GM18867 (cell line): ENCODE measurements at regions not wholly inside any gene's neighbourhood (a gene's known extent, or its start where the extent isn't known, plus 50 kb on each side); places are given as distances from the start of the nearest gene placed in this dataset.

Experiments used
- ATAC-seq: cut with Tn5 transposase; IDR thresholded peaks from one replicate; pipeline ENCODE4 v1.9.1; 2021; ENCODE audit warnings: mild to moderate bottlenecking, moderate library complexity; ENCODE audit not compliant: unreplicated experiment

DNA sequence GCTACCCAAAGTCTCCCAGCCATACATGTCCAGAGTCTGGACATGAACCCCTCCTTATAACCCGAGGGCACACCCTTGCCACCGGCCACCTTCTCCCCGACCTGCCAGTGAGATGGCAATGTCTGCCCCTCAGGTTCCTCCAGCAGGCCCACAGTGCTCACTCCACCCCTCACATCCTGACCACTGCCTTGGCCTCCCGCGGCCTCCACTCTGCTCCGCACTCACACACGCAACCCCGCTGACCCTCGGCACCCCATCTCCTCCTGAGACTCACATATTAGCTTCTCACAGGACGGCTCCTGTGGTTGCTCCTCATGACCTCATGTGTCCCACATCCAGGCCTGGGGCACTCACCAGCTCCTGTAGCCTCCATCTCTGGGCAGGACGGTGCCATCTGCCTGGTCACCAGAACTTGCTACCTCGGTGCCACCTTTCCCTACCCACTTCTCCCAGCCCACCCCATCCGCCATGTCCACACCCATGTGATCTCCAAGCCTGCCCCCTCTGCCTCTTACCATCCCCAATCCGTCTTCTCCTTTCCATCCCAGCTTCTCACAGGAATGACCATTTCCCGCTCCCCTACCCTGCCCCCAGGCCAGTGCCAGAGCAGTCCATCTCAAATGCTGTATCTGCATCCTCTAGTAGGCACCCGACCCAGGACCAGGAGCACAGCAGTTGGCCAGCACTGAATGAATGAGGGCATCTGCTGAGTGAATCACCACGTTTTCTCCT, 198.6 kb upstream of the DIO3 start:
- no peak for ATAC-seq

DNA sequence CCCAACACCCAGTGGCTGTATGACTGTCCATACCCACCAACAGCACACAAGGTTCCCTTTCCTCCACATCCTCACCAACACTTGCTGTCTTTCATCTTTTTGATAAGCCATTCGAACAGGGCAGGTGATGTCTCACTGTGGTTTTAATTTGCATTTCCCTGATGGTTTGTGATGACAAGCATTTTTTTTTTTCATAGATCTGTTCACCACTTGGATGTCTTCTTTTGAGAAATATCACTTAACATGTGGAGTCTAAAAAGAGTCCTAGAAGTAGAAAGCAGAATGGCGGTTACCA, 198.1 kb upstream of the DIO3 start:
- no peak for ATAC-seq

DNA sequence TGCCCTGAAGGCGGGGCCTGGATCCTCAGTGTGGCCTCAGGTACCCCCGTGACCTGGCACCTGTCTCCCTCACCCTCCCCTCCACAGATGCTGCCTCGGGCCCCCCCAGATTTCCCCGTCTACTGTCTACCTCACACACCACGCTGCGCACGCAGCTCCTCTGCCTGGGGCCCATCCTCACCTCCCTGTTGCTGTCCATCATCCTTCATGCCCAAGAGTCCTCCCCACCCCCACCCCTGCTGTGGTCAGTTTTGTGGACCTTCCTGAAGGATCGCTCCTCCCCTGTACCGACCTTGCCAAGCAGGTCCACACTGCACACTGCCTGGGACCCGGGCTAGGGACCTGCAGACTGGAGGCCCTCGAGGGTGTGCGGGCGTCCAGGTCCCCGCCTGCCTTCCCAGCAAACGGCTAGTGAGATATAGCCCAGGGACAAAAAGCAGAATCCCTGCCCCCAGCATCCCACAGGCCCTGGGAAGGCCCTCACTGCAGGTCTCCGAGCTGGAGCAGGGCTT, 197.4 kb upstream of the DIO3 start:
- ATAC-seq = no peak

DNA sequence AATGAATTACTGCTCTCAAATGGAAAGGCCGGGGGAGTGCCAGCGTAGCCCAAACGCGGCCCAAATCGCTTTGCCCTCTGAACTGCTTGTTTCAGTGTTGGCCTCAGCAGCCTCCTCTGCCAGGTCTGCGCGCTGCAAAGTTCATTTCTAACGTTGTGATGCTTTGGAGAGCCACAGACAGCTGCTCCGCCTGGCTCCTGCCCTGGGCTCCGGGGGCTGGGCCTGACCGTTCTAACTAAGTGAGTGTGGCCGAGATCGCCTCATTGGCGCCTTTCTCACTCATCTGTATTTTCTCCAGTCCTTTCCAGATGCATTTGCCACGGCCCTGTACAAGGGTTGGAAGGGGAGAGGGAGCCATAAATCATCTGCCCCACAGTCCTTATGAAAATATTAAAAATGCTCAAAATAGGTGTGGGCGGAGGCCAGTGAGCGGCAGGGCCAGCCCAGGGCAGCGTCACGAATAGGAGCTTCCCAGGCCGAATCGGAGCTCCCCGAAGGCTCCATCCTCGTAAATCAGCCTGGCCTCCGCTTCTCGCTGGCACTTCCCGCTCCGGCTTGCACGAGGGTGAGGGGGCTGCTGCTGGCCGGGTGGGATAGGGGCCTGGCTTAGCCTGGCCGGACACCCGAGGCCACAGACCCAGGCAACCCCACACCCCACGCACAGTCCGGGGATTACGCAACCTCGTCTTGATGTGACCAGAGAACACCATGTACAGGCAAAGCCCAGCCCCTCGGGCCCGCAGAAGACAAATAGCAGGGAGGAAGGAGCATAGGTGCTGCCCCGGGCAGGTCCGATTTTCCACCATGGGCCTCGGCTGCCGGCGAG, 196.6 kb upstream of the DIO3 start:
- no peak for ATAC-seq

DNA sequence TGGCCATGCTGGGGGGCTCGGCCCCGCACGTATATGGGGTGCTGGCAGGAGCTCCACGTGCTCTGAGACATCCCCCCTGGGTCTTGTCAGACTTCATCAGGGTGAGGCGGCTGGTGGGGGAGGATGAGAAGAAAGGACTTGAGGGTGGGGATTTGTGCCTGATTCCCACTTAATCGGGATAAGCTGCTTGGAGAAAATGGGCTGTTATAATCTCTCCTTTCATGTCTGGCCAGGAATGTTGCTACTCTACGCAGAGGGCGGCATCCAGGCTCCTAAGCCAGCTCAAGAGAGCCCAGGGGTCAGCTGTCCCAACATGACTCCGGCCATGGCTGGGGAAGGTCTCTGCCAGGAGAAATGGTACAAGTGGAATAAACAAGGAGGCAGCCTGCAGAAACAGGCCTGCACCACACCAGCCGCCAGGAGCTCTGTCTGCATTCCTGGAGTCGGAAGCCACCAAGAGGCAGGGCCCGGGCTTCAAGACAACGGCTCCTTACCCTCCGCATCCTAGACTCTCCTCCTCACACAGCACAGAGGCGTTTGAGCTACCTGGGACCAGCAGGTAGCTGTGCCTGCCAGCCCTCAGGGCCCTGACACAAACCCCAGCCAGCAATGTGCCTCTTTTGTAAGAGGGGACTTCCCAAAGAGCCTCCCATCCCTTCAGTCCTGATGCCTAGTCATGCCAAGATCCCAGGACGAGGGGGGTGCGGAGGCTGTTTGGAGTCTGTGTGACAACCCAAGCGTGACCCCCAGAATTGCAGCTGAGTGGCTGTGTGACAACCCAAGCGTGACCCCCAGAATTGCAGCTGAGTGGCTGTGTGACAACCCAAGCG, 195.8 kb upstream of the DIO3 start:
- no peak for ATAC-seq

DNA sequence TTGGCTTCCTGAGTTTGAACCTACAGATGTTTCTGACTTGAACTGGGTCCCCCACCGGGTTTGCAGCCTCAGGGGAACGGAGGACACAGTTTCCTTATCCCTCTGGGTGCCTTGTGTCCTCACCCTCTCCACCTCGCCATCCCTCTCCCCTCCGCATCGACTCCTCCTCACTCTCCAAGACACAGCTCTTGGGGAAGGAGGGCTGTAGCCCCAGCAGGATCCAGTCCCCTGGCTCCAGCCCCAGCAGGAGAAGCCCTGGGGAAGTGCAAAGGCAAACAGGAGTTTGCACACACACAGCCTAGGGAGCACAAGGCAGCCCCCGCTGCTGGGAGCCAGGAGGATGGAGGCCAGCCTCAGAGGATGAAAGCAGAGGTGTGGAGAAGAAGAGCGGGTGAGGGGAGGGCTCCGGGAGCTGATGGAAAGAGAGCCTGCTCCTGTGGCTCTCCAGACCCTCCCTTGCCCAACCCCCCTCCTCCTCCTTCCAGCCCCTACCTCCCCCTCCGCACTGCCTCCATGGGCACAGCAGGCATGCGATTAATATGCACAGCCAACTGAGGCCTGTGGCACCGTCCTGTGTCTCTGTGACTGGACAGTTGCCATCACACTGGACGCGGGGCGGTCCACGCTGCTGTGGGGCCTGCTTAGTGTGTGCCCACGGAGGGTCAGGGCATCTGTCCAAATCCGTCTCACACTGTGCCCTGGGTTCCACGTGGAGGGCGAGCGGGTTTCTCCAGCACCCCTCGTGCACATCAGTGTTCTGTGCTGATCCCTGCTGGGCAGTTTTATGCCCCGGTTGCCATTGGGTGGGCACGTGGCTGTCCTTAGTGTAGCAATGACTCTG, 193.7 kb upstream of the DIO3 start:
- no peak for ATAC-seq

DNA sequence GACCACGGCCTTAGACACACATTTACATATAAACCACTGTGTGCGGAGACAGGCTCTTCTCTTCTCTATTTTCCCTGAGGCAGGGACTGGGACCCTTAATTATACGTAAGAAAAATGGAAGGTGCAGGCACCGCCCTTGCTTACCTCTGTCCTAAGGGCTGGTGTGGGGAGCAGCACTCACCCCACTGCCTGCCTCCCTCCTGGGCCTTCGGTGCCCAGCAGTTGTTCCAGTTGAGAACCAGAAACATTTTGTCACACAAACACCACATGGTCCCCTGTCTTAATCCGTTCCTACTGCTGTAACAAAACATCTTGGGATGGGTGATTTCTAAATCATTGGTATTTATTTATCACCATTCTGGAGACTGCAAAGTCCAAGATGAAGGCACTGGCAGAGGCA, 192.7 kb upstream of the DIO3 start:
- ATAC-seq = no peak

DNA sequence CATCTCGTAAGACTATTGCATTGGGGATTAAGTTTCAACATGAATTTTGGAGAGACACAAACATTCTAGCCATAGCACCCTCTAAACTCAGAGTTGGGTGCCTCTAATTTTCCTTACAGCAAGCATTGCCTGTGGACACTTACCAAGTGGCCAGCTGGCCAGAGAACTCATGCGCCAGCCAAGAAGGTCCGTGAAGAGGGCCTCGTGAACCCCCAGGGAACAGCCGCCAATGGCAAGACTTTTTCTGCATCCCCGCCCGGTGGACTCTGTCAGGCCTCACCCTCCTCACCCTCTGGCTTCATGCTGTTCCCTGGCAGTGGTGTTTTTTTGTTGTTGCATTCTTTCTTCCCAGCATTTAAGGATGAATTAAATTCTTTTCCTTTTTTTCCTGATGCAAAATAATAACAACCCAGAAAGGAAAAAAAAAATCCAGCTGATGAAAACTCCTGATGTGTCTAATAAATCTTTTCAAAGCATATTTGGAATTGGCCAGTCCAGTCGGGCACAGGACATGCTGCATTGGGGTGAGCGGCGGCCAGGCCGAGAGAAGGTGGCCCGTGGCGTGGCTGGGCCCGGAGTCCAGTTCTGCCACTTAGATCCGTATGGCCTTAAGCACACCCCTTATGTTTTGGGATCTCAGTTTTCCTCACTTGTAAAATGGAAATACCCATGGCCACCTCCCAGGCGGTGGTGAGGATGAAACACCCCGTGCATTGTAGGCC, 191.9 kb upstream of the DIO3 start:
- no peak for ATAC-seq

DNA sequence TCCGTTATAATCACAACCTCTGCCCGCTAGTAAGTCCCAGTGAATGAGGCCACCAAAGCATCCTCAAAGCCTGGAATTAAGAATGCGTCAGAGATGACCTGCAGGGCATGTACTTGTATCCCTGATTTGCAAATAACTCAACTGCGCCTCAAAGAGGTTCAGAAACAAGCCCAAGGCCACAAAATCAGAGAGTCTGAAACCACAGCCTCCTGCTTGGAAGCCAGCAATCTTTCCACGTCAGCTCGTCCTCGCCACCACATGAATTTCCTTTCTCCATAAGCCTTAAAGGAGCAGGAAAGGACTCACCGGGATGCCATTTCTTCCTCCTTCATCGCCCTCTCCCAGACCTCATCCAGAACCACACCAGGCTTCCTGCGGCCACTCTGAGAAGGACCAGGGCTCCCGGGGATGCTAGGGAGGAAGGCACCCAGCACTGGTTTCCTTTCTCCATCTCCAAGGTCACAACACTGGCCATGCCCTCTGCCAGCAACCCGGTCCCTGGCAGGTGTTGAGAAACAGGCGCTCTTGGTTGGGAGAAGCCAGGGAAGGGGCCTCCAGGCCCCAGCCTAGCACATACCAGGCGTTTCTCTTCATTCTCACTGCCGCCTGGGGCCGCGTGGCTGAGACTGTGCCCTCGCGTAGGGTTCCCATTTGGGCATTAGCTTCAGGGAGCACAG, 191.2 kb upstream of the DIO3 start:
- no peak for ATAC-seq

DNA sequence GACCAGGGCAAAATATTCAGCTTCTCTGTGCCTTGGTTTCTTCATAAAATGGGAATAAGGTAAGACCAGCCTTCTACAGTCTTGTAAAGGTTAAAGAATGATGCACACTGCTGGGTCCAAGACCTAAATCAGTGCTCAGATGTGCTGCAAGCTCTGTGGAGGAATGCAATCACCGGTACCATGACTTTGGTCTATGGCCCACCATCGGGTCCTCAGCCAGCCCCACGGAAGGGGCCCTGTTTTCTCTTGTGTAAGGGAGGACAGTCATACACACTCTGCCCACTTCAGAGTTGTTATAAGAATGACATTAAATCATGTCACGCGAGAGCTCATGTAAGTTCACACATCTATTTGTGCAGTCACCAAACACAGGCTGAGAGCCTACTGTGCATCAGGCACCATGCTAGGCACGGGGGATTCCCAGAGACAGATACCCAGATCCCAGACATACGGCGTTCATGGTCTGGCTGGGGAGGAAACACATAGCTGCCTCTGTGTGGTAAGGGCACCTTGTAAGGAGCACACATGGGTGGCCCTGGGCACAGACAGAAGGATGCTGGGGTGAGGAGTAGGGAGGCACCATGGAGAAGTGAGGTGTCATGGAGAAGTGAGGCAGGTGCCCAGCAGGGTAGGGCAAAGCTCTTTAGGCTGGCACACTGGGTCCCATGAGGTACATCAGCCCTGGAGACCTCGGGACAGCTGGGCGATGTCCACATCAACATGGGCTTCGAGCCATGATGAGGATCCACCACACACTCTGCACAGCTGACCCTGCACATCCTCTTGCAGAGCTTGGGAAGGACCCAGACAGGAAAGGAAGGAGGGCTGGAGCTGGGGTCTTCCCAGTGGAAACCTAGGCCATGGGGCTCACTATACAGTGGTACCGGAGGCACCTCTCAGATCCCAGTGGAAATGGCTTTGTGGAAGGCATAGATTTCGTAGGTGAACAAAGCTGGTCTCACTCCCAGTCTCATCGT, 190.4 kb upstream of the DIO3 start:
- no peak for ATAC-seq

DNA sequence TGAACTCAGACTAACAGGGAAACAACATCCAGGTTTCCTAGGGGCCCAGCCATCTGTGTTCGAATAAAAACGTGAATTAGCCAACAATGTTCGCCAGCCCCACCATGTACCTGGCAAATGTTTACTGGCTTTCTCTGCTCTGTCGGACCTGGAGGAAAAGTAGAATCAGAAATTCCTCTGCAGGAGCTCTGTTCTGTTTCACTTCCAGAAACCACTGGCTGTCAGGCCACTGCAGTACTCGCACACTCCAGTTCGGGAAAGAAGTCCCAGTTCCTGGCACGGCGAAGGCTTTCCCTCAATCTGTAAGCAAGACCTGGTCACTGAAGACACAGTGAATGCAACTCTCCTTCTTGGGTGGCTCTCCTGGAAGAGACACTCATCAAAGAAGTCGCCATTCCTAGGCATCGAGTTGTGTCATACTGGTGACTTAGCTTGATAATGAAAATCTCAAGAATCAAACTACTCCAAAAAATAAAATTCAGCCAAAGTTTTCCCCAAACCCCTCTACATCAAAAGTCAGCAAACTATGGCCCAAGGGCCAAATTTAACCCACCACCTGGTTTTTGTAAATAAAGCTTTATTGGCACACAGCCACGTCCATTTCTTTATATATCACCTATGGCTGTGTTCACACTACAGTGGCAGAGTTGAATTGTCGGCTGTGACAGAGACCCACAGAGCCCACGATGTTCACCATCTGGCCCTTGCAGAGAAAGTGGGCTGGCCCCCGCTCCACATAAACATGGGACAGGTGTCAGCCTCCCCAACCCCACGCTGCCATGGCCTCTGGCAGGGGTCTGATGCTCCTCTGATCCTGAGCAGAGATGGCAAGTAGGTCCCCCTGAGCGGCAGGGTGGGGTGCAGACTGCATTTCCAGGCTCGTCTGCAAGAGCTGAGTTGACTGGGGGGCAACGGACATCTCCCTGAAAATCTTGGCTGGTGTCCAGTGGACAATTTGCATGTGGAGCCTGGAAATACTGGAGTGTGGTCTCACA, 189.2 kb upstream of the DIO3 start:
- no peak for ATAC-seq

DNA sequence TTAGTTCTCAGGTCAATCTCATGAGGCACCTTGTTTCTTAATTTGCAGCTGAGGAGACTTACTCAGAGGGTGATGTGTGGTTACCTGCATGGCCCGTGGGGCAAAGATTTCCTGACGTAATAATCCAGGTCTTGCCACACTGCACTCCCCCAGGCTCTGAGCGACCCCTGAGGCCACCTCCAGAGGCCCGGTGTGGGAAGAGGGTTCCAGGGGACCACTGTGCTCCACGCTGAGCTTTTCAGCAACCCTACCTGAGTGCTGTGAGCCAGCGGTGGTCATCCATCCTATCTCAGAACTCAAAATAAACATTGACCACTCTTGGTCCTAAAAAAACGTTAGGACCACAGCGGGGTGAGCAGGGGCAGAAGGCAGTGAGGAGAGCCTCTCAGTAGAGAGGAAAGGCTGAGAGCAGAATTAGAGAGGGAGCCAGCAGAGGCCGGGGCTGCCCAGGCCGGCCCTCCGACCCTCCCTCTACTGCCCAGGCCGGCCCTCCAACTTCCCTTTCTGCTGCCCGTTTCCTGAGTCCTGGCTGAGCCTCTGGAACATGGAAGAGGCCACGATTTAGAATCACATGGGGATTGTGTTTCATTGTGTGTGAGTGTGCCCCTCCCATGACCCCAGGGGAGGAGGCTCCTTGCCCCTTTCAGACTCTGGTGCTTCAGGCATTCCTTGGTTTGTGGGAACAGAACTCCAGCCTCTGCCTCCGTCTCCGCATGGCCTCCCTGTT, 188.2 kb upstream of the DIO3 start:
- ATAC-seq = no peak

DNA sequence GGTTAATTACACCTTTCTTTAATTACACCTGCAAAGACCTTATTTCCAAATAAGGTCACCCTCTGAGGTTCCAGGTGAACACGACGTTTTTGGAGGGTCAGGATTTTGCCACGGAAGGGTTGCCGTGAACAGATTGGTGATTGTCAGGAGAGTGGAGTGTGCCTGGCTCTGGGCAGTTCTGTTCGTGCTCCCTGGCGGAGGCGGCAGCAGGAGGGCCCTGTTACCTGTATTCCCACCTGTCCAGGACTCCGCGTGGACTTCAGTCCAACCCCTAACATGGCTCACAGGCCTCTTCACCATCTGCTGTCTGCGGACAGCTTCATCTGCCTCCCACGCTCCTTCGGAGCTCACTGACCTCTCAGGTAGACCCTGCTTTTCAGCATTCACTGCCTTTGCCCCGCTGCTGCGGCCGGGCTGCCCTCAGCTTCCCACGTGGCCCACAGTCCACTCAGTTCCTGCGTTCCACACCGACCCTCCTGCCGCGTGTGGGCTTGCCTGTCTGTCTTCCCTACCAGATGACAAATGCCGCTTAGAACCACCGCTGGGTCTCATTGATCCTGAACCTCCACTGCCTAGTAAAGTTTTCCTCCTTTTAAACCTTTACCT, 187.5 kb upstream of the DIO3 start:
- ATAC-seq = no peak

DNA sequence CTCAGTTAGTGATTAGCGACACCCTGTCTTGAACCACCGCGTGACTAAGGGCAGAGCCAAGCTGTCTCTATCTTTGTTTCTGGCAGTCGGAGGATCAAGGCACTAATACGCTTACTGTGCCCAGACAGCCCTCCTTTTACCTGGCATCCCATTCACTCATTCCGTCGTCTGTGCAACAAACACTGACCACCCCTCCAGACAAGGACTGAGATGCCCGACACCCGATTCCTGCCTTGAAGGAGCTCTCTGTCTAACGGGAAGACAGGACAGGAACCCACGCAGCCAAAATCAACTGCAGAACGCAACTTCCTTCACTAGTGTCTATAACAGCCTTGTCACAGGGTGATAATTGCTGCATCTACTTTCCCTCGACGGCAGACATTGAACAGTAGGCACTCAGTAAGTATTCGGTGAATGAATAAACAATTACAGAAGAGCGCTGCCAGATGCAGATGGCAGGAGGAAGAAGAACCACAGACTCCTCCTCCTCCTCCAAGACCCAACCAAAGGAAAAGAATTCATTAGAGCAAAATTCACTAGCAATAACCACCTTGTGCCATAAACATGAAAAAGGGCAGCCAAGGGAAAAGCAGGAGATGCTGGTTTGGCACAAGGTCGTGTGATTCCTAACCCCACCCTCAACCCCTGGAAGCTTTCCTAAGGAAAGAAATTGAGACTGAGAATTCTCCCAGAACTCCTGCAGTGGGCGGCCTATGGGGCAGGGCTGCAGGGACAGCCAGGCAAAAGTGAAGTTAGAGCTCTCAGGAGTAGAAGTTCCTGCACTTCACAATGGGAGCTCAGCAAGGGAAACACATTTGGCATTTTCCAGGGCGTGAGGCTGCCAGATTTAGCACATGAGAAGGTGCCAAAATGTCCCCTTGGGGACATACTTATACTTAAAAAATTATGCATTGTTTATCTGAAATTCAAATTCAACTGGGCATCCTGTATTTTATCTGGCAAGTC, 186.6 kb upstream of the DIO3 start:
- ATAC-seq = no peak

DNA sequence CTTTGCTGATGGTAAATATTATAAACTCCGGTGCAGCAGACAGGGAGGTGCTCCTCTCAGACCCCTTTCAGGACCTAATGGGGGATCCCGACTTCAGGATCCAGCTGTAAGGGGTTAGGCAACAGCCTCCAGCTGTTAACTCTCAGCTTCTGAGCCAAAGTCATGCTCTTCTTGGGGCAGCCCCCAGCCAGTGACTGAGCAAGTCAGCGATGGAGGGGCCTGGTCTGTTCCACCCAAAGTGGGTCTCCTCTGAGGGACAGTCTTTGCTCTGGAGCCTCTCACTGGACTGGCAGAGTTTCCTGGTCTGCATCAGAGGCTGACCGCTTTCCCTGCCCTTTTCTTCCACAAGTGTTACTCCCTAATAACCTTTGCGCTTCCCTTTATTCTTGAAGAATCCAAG, 184.2 kb upstream of the DIO3 start:
- no peak for ATAC-seq
